ENCODE measurements at regions not wholly inside any gene's neighbourhood (a gene's known extent, or its start where the extent isn't known, plus 50 kb on each side); places are given as distances from the start of the nearest gene placed in this dataset.

DNA sequence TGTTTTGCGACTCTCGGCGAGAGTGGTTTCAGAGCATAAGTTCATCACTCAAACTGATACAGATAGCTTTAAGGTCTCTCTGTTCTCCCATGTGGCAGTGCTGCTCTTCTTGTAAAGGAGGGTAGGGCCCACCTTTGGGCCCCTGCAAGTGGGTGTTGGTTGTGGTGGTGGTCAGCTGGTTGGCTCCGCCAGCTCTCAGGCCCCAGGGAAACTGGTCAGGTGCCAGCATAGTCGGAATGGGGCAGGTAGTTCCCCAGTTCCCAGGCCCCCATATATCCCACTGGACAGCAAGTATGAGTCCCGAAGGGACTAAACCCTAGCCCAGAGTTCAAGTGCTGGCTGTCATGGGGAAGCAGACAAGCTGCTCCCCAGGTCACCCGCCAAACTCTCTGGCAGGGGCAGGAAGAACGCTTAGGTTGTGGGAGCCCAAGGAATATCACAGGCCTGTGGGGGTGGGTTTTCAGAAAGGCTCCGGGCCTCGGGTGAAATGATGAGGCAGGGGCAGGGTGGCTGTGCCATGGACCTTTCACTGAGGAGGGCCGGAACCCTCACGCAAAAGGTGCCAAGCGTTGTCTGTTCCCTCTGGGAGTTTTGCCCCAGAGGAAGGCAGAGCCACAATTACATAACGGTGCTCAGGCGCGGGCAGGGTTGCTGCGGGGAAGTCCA lies 185.1 kb downstream of the EFHB start:
- TF ChIP-seq POLR2A (IDR thresholded peaks at IDR 0.05), result no peak
- TF ChIP-seq, protein P1, sequence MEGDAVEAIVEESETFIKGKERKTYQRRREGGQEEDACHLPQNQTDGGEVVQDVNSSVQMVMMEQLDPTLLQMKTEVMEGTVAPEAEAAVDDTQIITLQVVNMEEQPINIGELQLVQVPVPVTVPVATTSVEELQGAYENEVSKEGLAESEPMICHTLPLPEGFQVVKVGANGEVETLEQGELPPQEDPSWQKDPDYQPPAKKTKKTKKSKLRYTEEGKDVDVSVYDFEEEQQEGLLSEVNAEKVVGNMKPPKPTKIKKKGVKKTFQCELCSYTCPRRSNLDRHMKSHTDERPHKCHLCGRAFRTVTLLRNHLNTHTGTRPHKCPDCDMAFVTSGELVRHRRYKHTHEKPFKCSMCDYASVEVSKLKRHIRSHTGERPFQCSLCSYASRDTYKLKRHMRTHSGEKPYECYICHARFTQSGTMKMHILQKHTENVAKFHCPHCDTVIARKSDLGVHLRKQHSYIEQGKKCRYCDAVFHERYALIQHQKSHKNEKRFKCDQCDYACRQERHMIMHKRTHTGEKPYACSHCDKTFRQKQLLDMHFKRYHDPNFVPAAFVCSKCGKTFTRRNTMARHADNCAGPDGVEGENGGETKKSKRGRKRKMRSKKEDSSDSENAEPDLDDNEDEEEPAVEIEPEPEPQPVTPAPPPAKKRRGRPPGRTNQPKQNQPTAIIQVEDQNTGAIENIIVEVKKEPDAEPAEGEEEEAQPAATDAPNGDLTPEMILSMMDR (IDR thresholded peaks at IDR 0.05), result no peak
